ENCODE measurements at regions not wholly inside any gene's neighbourhood (a gene's known extent, or its start where the extent isn't known, plus 50 kb on each side); places are given as distances from the start of the nearest gene placed in this dataset.

DNA sequence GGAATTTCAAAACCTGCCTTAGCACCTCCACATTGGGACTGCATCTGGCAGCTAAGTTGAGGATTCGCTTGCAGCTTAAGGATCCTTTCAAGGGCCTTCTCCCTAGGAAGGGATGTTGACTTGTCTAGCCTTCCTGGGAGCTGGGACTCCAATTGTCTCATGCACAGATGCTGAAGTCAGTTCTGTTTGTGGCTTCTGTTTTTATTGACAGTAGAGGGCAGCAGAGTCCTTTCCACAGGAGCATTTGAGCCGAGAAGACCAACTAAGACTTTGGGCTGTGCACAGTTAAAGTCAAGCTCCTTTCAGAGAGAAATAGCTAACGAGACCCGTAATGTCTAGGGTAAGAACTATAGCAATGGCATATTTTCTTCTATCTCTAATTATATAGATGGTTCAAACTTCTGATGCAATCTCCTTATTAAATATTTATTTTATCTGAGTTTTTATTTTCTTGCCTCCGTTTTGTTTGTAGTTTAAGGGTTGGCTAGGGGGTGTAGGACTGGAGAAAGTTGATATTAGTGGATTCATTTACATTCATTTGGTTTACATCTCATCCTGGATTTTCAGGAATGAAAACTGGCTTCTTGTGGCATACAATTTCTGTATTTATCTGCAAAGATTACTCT lies 59.7 kb upstream of the KBTBD8 start:
- no peak overlapping the region for H2AFZ ChIP-seq (ENCODE audit: insufficient read depth, low read depth, low read length, poor library complexity, severe bottlenecking)

DNA sequence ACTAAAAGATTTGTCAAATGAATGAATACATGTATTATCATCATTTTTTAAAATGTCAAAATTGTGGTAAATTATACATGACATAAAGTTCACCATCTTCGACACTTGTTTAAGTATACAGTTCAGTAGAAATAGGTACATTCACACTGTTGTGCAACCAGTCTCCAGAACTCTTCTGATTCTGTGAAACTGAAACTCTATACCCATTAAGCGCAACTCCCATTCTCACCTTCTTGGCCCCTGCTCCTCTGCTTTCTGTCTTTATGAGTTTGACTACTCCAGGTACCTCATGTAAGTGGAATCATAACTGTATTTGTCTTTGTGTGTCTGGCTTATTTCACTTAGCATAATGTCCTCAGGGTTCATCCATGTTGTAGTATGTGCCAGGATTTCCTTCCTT lies 50.1 kb upstream of the KBTBD8 start:
- ChIA-PET POLR2A (no interaction called here), CTCF (no interaction called here)
- H3K4me3 Mint-ChIP-seq: no peak overlapping the region
- Histone ChIP-seq H4K20me1 (ENCODE audit: control insufficient read depth, insufficient read depth, low read length, poor library complexity, severe bottlenecking) (no peaks in the 10 kb centered on the region), H3K4me2 (replicated peaks; ENCODE audit: low read depth, low read length, poor library complexity, severe bottlenecking) (no peak overlapping the region), H3K36me3 (replicated peaks in 1 of 2; ENCODE audit: control extremely low read depth in 1 of 2, control insufficient read depth in 1 of 2, extremely low read depth in 1 of 2, insufficient read depth in 2 of 2, low read length in 1 of 2) (no peaks in the 10 kb centered on the region), H3K27ac (ENCODE audit: low read length in 2 of 2) (no peak overlapping the region), H3K4me3 (ENCODE audit: control extremely low read depth in 1 of 5, extremely low read depth in 1 of 5, insufficient read depth in 1 of 5, low read depth in 2 of 5, low read length in 4 of 5) (no peak overlapping the region), H2AFZ (ENCODE audit: insufficient read depth, low read depth, low read length, poor library complexity, severe bottlenecking) (no peak overlapping the region), H3K79me2 (ENCODE audit: control insufficient read depth, insufficient read depth, low read length) (no peaks in the 10 kb centered on the region), H3K27me3 (replicated peaks in 1 of 4; ENCODE audit: control extremely low read depth in 1 of 4, control insufficient read depth in 3 of 4, insufficient read depth in 4 of 4, low read length in 3 of 4) (peaks cover 0 to 2% (median under 1%) of the 10 kb centered on the region in 4 experiments), H3K9me3 (ENCODE audit: control extremely low read depth in 1 of 3, control insufficient read depth in 2 of 3, insufficient read depth in 1 of 3, low read length in 2 of 3) (no peaks in the 10 kb centered on the region), H3K4me1 (ENCODE audit: control insufficient read depth in 2 of 2, insufficient read depth in 2 of 2, low read length in 2 of 2) (no peaks in the 10 kb centered on the region), H3K9ac (ENCODE audit: low read length) (no peak overlapping the region)
- ATAC-seq (ENCODE audit: low read depth) (no peak), DNase-seq (no peak)
- no peak overlapping the region for H3K27ac Mint-ChIP-seq
- intact Hi-C loops (cut with micrococcal nuclease): no loop called here
- no peak for TF ChIP-seq EZH2 (IDR thresholded peaks at IDR 0.05; ENCODE audit: borderline replicate concordance, insufficient read depth, low read depth, low read length, poor library complexity, severe bottlenecking)
- TF ChIP-seq, protein P1, sequence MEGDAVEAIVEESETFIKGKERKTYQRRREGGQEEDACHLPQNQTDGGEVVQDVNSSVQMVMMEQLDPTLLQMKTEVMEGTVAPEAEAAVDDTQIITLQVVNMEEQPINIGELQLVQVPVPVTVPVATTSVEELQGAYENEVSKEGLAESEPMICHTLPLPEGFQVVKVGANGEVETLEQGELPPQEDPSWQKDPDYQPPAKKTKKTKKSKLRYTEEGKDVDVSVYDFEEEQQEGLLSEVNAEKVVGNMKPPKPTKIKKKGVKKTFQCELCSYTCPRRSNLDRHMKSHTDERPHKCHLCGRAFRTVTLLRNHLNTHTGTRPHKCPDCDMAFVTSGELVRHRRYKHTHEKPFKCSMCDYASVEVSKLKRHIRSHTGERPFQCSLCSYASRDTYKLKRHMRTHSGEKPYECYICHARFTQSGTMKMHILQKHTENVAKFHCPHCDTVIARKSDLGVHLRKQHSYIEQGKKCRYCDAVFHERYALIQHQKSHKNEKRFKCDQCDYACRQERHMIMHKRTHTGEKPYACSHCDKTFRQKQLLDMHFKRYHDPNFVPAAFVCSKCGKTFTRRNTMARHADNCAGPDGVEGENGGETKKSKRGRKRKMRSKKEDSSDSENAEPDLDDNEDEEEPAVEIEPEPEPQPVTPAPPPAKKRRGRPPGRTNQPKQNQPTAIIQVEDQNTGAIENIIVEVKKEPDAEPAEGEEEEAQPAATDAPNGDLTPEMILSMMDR (IDR thresholded peaks at IDR 0.05): no peak
- no peaks in the 10 kb centered on the region for H3K9me3 Mint-ChIP-seq (ENCODE audit: insufficient read depth)
- H3K4me1 Mint-ChIP-seq: no peaks in the 10 kb centered on the region
- WGBS (ENCODE audit: insufficient coverage): no CpG with 5 or more reads among the region's 2 CpGs
- H3K27me3 Mint-ChIP-seq: peaks cover 10% of the 10 kb centered on the region

More for the DNA sequence above, 59.7 kb upstream of the KBTBD8 start:
- H3K9me3 ChIP-seq (ENCODE audit: control extremely low read depth in 1 of 3, control insufficient read depth in 2 of 3, insufficient read depth in 1 of 3, low read length in 2 of 3): no peaks in the 10 kb centered on the region
- no peaks in the 10 kb centered on the region for H3K4me1 Mint-ChIP-seq
- H3K27ac ChIP-seq (ENCODE audit: low read length in 2 of 2): no peak overlapping the region
- H3K9me3 Mint-ChIP-seq (ENCODE audit: insufficient read depth): no peaks in the 10 kb centered on the region
- ChIA-PET CTCF (interaction anchor here (0.6 to 3.9 kb wide), 31 partner anchors 8 to 1955 kb away, joined by 3 to 41 read pairs (median 5); partner anchors contain the start of gene KBTBD8), POLR2A (no interaction called here)
- peaks cover 28% of the 10 kb centered on the region for H3K27me3 Mint-ChIP-seq
- WGBS (ENCODE audit: insufficient coverage): 0% methylated on average over 1 of the region's 5 CpGs
- no peaks in the 10 kb centered on the region for H3K36me3 ChIP-seq (replicated peaks in 1 of 2; ENCODE audit: control extremely low read depth in 1 of 2, control insufficient read depth in 1 of 2, extremely low read depth in 1 of 2, insufficient read depth in 2 of 2, low read length in 1 of 2)
- no peak overlapping the region for H3K27ac Mint-ChIP-seq
- no peak overlapping the region for H3K4me2 ChIP-seq (replicated peaks; ENCODE audit: low read depth, low read length, poor library complexity, severe bottlenecking)
- TF ChIP-seq, protein P1 (IDR thresholded peaks at IDR 0.05): peak; percentile 87
- TF ChIP-seq EZH2 (IDR thresholded peaks at IDR 0.05; ENCODE audit: borderline replicate concordance, insufficient read depth, low read depth, low read length, poor library complexity, severe bottlenecking): no peak
- no peak overlapping the region for H3K4me3 ChIP-seq (ENCODE audit: control extremely low read depth in 1 of 5, extremely low read depth in 1 of 5, insufficient read depth in 1 of 5, low read depth in 2 of 5, low read length in 4 of 5)
- H4K20me1 ChIP-seq (ENCODE audit: control insufficient read depth, insufficient read depth, low read length, poor library complexity, severe bottlenecking): no peaks in the 10 kb centered on the region
- H3K4me3 Mint-ChIP-seq: no peak overlapping the region
- no peaks in the 10 kb centered on the region for H3K4me1 ChIP-seq (ENCODE audit: control insufficient read depth in 2 of 2, insufficient read depth in 2 of 2, low read length in 2 of 2)
- DNase-seq (peak; percentile 63), ATAC-seq (ENCODE audit: low read depth) (peak; percentile 51)
- intact Hi-C loops (cut with micrococcal nuclease): loop anchor here (1.0 kb wide), 4 partner anchors 99 to 1955 kb away; no protein-coding TSS in a partner anchor
- H3K79me2 ChIP-seq (ENCODE audit: control insufficient read depth, insufficient read depth, low read length): no peaks in the 10 kb centered on the region
- H3K9ac ChIP-seq (ENCODE audit: low read length): no peak overlapping the region
- peaks cover 0 to 9% (median 5%) of the 10 kb centered on the region in 4 experiments for H3K27me3 ChIP-seq (replicated peaks in 1 of 4; ENCODE audit: control extremely low read depth in 1 of 4, control insufficient read depth in 3 of 4, insufficient read depth in 4 of 4, low read length in 3 of 4)

All from B cell (primary cell).